Aorta (tissue), 5 donors: ENCODE measurements at regions not wholly inside any gene's neighbourhood (a gene's known extent, or its start where the extent isn't known, plus 50 kb on each side); places are given as distances from the start of the nearest gene placed in this dataset.

ENCODE experiments used
- ATAC-seq: fragments of 200-7000 bp; cut with Tn5 transposase; one replicate; pipeline ENCODE4 v1.9.1; 2022; ENCODE audit warnings: moderate library complexity; ENCODE audit not compliant: low FRiP score
- DNase-seq, 2 donors: peaks; one replicate each; pipeline ENCODE4 v3.0.0-alpha.2; 2020
- H3K27ac ChIP-seq, 2 donors: one replicate each; pipeline ENCODE4 v1.5.1; 2013; ENCODE audit warnings: low read length in 2 of 2, mild to moderate bottlenecking in 2 of 2, moderate library complexity in 2 of 2, control low read depth in 1 of 2, inconsistent platforms in 1 of 2, low read depth in 1 of 2
- H3K27me3 ChIP-seq, 2 donors: one replicate each; pipeline ENCODE4 v1.6.1; 2013; ENCODE audit warnings: control low read depth in 1 of 2, low read length in 1 of 2, mild to moderate bottlenecking in 1 of 2, moderate library complexity in 1 of 2; ENCODE audit not compliant: insufficient read depth in 2 of 2, control insufficient read depth in 1 of 2
- H3K36me3 ChIP-seq, 2 donors: one replicate each; pipeline ENCODE4 v1.6.1; 2013; ENCODE audit warnings: control low read depth in 1 of 2, low read length in 1 of 2, mild to moderate bottlenecking in 1 of 2; ENCODE audit not compliant: insufficient read depth in 2 of 2, control insufficient read depth in 1 of 2
- H3K4me1 ChIP-seq, 2 donors: one replicate each; pipeline ENCODE4 v1.6.1; 2013; ENCODE audit warnings: low read length in 2 of 2, control low read depth in 1 of 2, mild to moderate bottlenecking in 1 of 2, moderate library complexity in 1 of 2; ENCODE audit not compliant: insufficient read depth in 2 of 2, control insufficient read depth in 1 of 2
- H3K4me3 ChIP-seq, 2 donors: one replicate each; pipeline ENCODE4 v1.5.1; 2013; ENCODE audit warnings: low read length in 2 of 2, control low read depth in 1 of 2, mild to moderate bottlenecking in 1 of 2
- H3K9me3 ChIP-seq: one replicate; pipeline ENCODE4 v1.6.1; 2013; ENCODE audit warnings: mild to moderate bottlenecking, low read length; ENCODE audit not compliant: control insufficient read depth
- WGBS, 2 donors: extraction: QIAGEN DNeasy Blood & Tissue Kit; methylation state at CpG; one replicate each; pipeline ENCODE4 v1.1.7; 2013; 5-methylcytosine and 5-hydroxymethylcytosine counted together
- intact Hi-C, 2 donors: fragments of 100-400 bp; cut with DNase I; formaldehyde crosslinking; loops; one replicate each; pipeline versions ENCODE4 v1.14.2 to v1.15.0; 2022
- donor health status: healthy with polysubstance abuse.
- donor health status: Bipolar disorder and iron deficiency.
- donor health status: DM: no; HTN: no; CAD: no.
- donor health status: DM: no; HTN: no; CAD: no.
- donor health status: DM: yes; HTN: yes; CAD: no.

- H3K4me3 ChIP-seq = no peak overlapping the region
- H3K36me3 ChIP-seq = no peaks in the 10 kb centered on the region
- intact Hi-C loops = no loop called here
- H3K27me3 ChIP-seq = no peaks in the 10 kb centered on the region
- no peaks in the 10 kb centered on the region for H3K4me1 ChIP-seq
- no peak overlapping the region for H3K27ac ChIP-seq
- DNase-seq (no peak), ATAC-seq (no peak)
- H3K9me3 ChIP-seq = no peaks in the 10 kb centered on the region
Observed at GRCh38 chr4:23322732-23323131, 567.1 kb downstream of the PPARGC1A start.

GRCh38 chr4:23320931-23321587 is 568.8 kb downstream of the PPARGC1A start:
- 14 to 18% methylated on average over 1 of the region's 1 CpG for WGBS, 2 donors
- DNase-seq (no peak), ATAC-seq (no peak)
- Histone ChIP-seq H3K36me3 (no peaks in the 10 kb centered on the region), H3K4me1 (no peaks in the 10 kb centered on the region), H3K27ac (no peak overlapping the region), H3K9me3 (no peaks in the 10 kb centered on the region), H3K4me3 (no peak overlapping the region), H3K27me3 (no peaks in the 10 kb centered on the region)
- intact Hi-C loops = no loop called here

- no peak for DNase-seq
- Histone ChIP-seq H3K4me1 (no peaks in the 10 kb centered on the region), H3K27ac (no peak overlapping the region), H3K36me3 (no peaks in the 10 kb centered on the region), H3K27me3 (no peaks in the 10 kb centered on the region), H3K4me3 (no peak overlapping the region), H3K9me3 (no peaks in the 10 kb centered on the region)
- intact Hi-C loops = no loop called here
- no peak for ATAC-seq
Observed at GRCh38 chr4:23312686-23313085, 577.2 kb downstream of the PPARGC1A start.

- WGBS, 2 donors = 60 to 63% methylated on average over 3 of the region's 3 CpGs
- H3K4me1 ChIP-seq = no peaks in the 10 kb centered on the region
- ATAC-seq (no peak), DNase-seq (no peak)
- no peak overlapping the region for H3K27ac ChIP-seq
- no peaks in the 10 kb centered on the region for H3K9me3 ChIP-seq
- H3K4me3 ChIP-seq = no peak overlapping the region
- no peaks in the 10 kb centered on the region for H3K27me3 ChIP-seq
- intact Hi-C loops = no loop called here
- no peaks in the 10 kb centered on the region for H3K36me3 ChIP-seq
Observed at GRCh38 chr4:23311983-23312382, 577.9 kb downstream of the PPARGC1A start.

- Histone ChIP-seq H3K4me1 (no peaks in the 10 kb centered on the region), H3K27ac (no peak overlapping the region), H3K4me3 (no peak overlapping the region), H3K9me3 (no peaks in the 10 kb centered on the region), H3K36me3 (no peaks in the 10 kb centered on the region), H3K27me3 (no peaks in the 10 kb centered on the region)
- no peak for DNase-seq
- ATAC-seq = no peak
- WGBS, 2 donors = 24 to 33% methylated on average over 1 of the region's 1 CpG
- intact Hi-C loops = no loop called here
Observed at GRCh38 chr4:23305026-23305425, 584.8 kb downstream of the PPARGC1A start.

GRCh38 chr4:23298371-23298770 is 591.5 kb downstream of the PPARGC1A start:
- Histone ChIP-seq H3K27ac (no peak overlapping the region), H3K4me1 (no peaks in the 10 kb centered on the region), H3K4me3 (no peak overlapping the region), H3K36me3 (no peaks in the 10 kb centered on the region), H3K9me3 (no peaks in the 10 kb centered on the region), H3K27me3 (no peaks in the 10 kb centered on the region)
- ATAC-seq (no peak), DNase-seq (no peak)
- intact Hi-C loops = no loop called here
- 75 to 78% methylated on average over 1 of the region's 1 CpG for WGBS, 2 donors

- no peaks in the 10 kb centered on the region for H3K27me3 ChIP-seq
- no peaks in the 10 kb centered on the region for H3K9me3 ChIP-seq
- intact Hi-C loops = no loop called here
- ATAC-seq (no peak), DNase-seq (no peak)
- 80 to 84% methylated on average over 4 of the region's 4 CpGs for WGBS, 2 donors
- H3K4me1 ChIP-seq = no peaks in the 10 kb centered on the region
- H3K4me3 ChIP-seq = no peak overlapping the region
- no peaks in the 10 kb centered on the region for H3K36me3 ChIP-seq
- no peak overlapping the region for H3K27ac ChIP-seq
Observed at GRCh38 chr4:23297327-23297726, 592.5 kb downstream of the PPARGC1A start.

- intact Hi-C loops = no loop called here
- 72 to 76% methylated on average over 2 of the region's 2 CpGs for WGBS, 2 donors
- Histone ChIP-seq H3K4me1 (no peaks in the 10 kb centered on the region), H3K27ac (no peak overlapping the region), H3K9me3 (no peaks in the 10 kb centered on the region), H3K4me3 (no peak overlapping the region), H3K27me3 (no peaks in the 10 kb centered on the region), H3K36me3 (no peaks in the 10 kb centered on the region)
- DNase-seq (no peak), ATAC-seq (no peak)
Observed at GRCh38 chr4:23291139-23291538, 598.4 kb downstream of the GBA3 start.

- intact Hi-C loops = no loop called here
- no peaks in the 10 kb centered on the region for H3K27me3 ChIP-seq
- DNase-seq (no peak), ATAC-seq (no peak)
- H3K36me3 ChIP-seq = no peaks in the 10 kb centered on the region
- no peak overlapping the region for H3K27ac ChIP-seq
- WGBS, 2 donors = 76 to 82% methylated on average over 3 of the region's 3 CpGs
- no peaks in the 10 kb centered on the region for H3K9me3 ChIP-seq
- no peak overlapping the region for H3K4me3 ChIP-seq
- no peaks in the 10 kb centered on the region for H3K4me1 ChIP-seq
Observed at GRCh38 chr4:23290656-23291055, 597.9 kb downstream of the GBA3 start.
